HepG2 (cell line): ENCODE measurements at regions not wholly inside any gene's neighbourhood (a gene's known extent, or its start where the extent isn't known, plus 50 kb on each side); places are given as distances from the start of the nearest gene placed in this dataset.

Source experiments
- ATAC-seq: fragments of 200-7000 bp; cut with Tn5 transposase; 3 replicates; pipeline ENCODE4 v1.9.1; 2020; ENCODE audit warnings: mild to moderate bottlenecking, moderate library complexity
- BruUV-seq: library from RNA; stranded (reverse); fragments of 400-500 nt; replicated peaks from 2 replicates; lab custom pipeline; 2021; lab: Mats Ljungman, UMichigan
- CTCF ChIA-PET: fragments of 300-600 bp; formaldehyde crosslinking; extraction: SDS; loops from one replicate; lab custom pipeline; 2021; ENCODE audit warnings: low total read pairs, inconsistent platforms, low intra/inter-chr PET ratio; lab: Yijun Ruan, JAX
- POLR2A ChIA-PET: fragments of 350-600 bp; sonication (Branson Sonifier 250); formaldehyde crosslinking; loops from one replicate; lab custom pipeline; 2020; ENCODE audit warnings: antibody characterized with exemption, inconsistent platforms; lab: Yijun Ruan, JAX
- DNase-seq: peaks from one replicate; pipeline ENCODE4 v3.0.0-alpha.2; 2015; ENCODE audit warnings: low spot score
- FAIRE-seq: peaks from 3 replicates; lab custom pipeline; 2011; peaks lifted over from hg19 to GRCh38; lab: Jason Lieb, UNC
- H2AFZ ChIP-seq: one replicate; pipeline ENCODE4 v1.6.1; 2011; ENCODE audit warnings: low read length, inconsistent platforms
- H3K27ac ChIP-seq: fragments of 300-600 bp; 3 replicates; pipeline ENCODE4 v1.8.0; 2011; ENCODE audit warnings: mixed run types, mild to moderate bottlenecking, mixed read lengths, low read length, inconsistent platforms; ENCODE audit not compliant: insufficient read depth; ENCODE audit errors: extremely low read length
- H3K27me3 ChIP-seq, 2 experiments: fragments of 200-600 bp in 1 of 2; 2 replicates in 1 of 2; 3 replicates in 1 of 2; pipeline versions ENCODE4 v1.6.0 to v1.8.0; 2011; ENCODE audit warnings: low read length in 2 of 2, mild to moderate bottlenecking in 2 of 2, moderate library complexity in 2 of 2, inconsistent platforms in 1 of 2; ENCODE audit not compliant: insufficient read depth in 2 of 2, control insufficient read depth in 1 of 2
- H3K36me3 ChIP-seq, 2 experiments: fragments of 200-600 bp in 1 of 2; replicated peaks in 1 of 2; 2 replicates in 1 of 2; 3 replicates in 1 of 2; pipeline versions ENCODE4 v1.5.1 to v1.8.0; 2011; ENCODE audit warnings: low read length in 2 of 2, inconsistent platforms in 1 of 2; ENCODE audit not compliant: insufficient read depth in 2 of 2, control insufficient read depth in 1 of 2
- H3K4me1 ChIP-seq: 2 replicates; pipeline ENCODE4 v1.5.1; 2012; ENCODE audit warnings: low read length, inconsistent platforms; ENCODE audit not compliant: insufficient read depth
- H3K4me2 ChIP-seq: 2 replicates; pipeline ENCODE4 v1.6.0; 2011; ENCODE audit warnings: low read depth, low read length, inconsistent platforms
- H3K4me3 ChIP-seq, 3 experiments: fragments of 200-600 bp in 1 of 3; sonication (generic), shearing (Covaris generic) in 1 of 3; replicated peaks in 1 of 3; 2 replicates each; pipeline ENCODE4 v1.5.1; 2011 to 2016; ENCODE audit warnings: low read length in 3 of 3, inconsistent platforms in 2 of 3, low read depth in 2 of 3, mild to moderate bottlenecking in 2 of 3, control low read depth in 1 of 3, mixed read lengths in 1 of 3; ENCODE audit not compliant: insufficient read depth in 1 of 3
- H3K79me2 ChIP-seq: one replicate; pipeline ENCODE4 v1.6.1; 2011; ENCODE audit warnings: low read length, inconsistent platforms; ENCODE audit not compliant: insufficient read depth
- H3K9ac ChIP-seq: 2 replicates; pipeline ENCODE4 v1.6.0; 2011; ENCODE audit warnings: mild to moderate bottlenecking, low read depth, low read length, inconsistent platforms; ENCODE audit not compliant: insufficient read depth
- H3K9me3 ChIP-seq: 2 replicates; pipeline ENCODE4 v1.5.1; 2012; ENCODE audit warnings: mild to moderate bottlenecking, low read length
- H4K20me1 ChIP-seq: 2 replicates; pipeline ENCODE4 v1.6.0; 2011; ENCODE audit warnings: inconsistent platforms, mild to moderate bottlenecking, low read length, moderate library complexity; ENCODE audit not compliant: insufficient read depth
- CCAR2 ChIP-seq: fragments of 200-400 bp; formaldehyde crosslinking; optimal IDR thresholded peaks from 2 replicates; pipeline ENCODE3; 2018; ENCODE audit warnings: low read depth, mild to moderate bottlenecking, low read length, moderate library complexity
- GATAD1 ChIP-seq: IDR thresholded peaks from 2 replicates; pipeline ENCODE4 v1.6.1; 2016; ENCODE audit warnings: missing genetic modification reagents, missing compliant biosample characterization
- GLI4 ChIP-seq: sonication (generic); formaldehyde crosslinking; IDR thresholded peaks from 2 replicates; pipeline ENCODE4 v1.5.1; 2020; ENCODE audit warnings: missing genetic modification reagents, mild to moderate bottlenecking, moderate library complexity, borderline replicate concordance
- HBP1 ChIP-seq: IDR thresholded peaks from 2 replicates; pipeline ENCODE4 v1.6.1; 2016; ENCODE audit warnings: low read depth, control low read depth
- HMGA1 ChIP-seq: sonication (generic); formaldehyde crosslinking; conservative IDR thresholded peaks from 2 replicates; pipeline ENCODE4 v1.4.0; 2020; ENCODE audit warnings: missing genetic modification reagents
- HNF4G ChIP-seq, 2 experiments: sonication (generic) in 1 of 2; formaldehyde crosslinking in 1 of 2; IDR thresholded peaks; 2 replicates each; pipeline versions ENCODE4 v1.4.0 to v1.6.1; 2011 to 2020; ENCODE audit warnings: borderline replicate concordance in 2 of 2, low read depth in 2 of 2, mild to moderate bottlenecking in 2 of 2, low read length in 1 of 2, missing genetic modification reagents in 1 of 2, moderate library complexity in 1 of 2
- KLF11 ChIP-seq: IDR thresholded peaks from 2 replicates; pipeline ENCODE4 v1.6.1; 2016; ENCODE audit warnings: missing compliant biosample characterization
- SALL2 ChIP-seq: sonication (generic); formaldehyde crosslinking; IDR thresholded peaks from 2 replicates; pipeline ENCODE4 v1.8.1; 2023; ENCODE audit warnings: mild to moderate bottlenecking, missing genetic modification reagents, inconsistent platforms
- SRSF9 ChIP-seq: fragments of 200-400 bp; formaldehyde crosslinking; IDR thresholded peaks from 2 replicates; pipeline ENCODE4 v1.6.1; 2018; ENCODE audit warnings: borderline replicate concordance, mild to moderate bottlenecking, low read depth, low read length; ENCODE audit not compliant: insufficient read depth, poor library complexity, severe bottlenecking
- ZNF136 ChIP-seq: sonication (generic); formaldehyde crosslinking; IDR thresholded peaks from 2 replicates; pipeline ENCODE4 v1.8.1; 2022; ENCODE audit warnings: low read depth, mild to moderate bottlenecking, moderate library complexity, missing genetic modification reagents
- ZNF280B ChIP-seq: sonication (generic); formaldehyde crosslinking; IDR thresholded peaks from 2 replicates; pipeline ENCODE4 v1.5.0; 2020; ENCODE audit warnings: missing genetic modification reagents, mild to moderate bottlenecking, borderline replicate concordance
- ZNF333 ChIP-seq: sonication (generic); formaldehyde crosslinking; IDR thresholded peaks from 2 replicates; pipeline ENCODE4 v1.4.0; 2020; ENCODE audit warnings: mild to moderate bottlenecking, missing genetic modification reagents, borderline replicate concordance
- ZNF431 ChIP-seq: sonication (generic); formaldehyde crosslinking; IDR thresholded peaks from 2 replicates; pipeline ENCODE4 v1.9.0; 2022; ENCODE audit warnings: missing genetic modification reagents, low read depth, mild to moderate bottlenecking, borderline replicate concordance
- WGBS: methylation state at CpG from one replicate; pipeline ENCODE4 v1.1.6; 2017; ENCODE audit warnings: low lambda C conversion rate; 5-methylcytosine and 5-hydroxymethylcytosine counted together
- in situ Hi-C: cut with HindIII; loops from 2 replicates; pipeline ENCODE4 v1.10.0; 2017; ENCODE audit warnings: low pct_unique_long_range_greater_than_20kb; ENCODE audit not compliant: extremely low pct_ligation_motif_present
- intact Hi-C: fragments of 100-400 bp; cut with micrococcal nuclease; formaldehyde crosslinking; loops from one replicate; pipeline ENCODE4 v1.10.0; 2022; ENCODE audit not compliant: unreplicated experiment
- TF ChIP-seq, protein P1 (sequence below): sonication (generic); formaldehyde crosslinking; IDR thresholded peaks from 2 replicates; pipeline ENCODE4 v1.5.1; 2020; ENCODE audit warnings: missing genetic modification reagents, mild to moderate bottlenecking, borderline replicate concordance
- TF ChIP-seq, protein P2 (sequence below): sonication (generic); formaldehyde crosslinking; IDR thresholded peaks from 2 replicates; pipeline ENCODE4 v1.4.0; 2020; ENCODE audit warnings: mild to moderate bottlenecking, low read depth, missing genetic modification reagents
- TF ChIP-seq, protein P3 (sequence below): IDR thresholded peaks from 2 replicates; pipeline ENCODE4 v1.6.1; 2016; ENCODE audit warnings: low read depth, borderline replicate concordance

DNA sequence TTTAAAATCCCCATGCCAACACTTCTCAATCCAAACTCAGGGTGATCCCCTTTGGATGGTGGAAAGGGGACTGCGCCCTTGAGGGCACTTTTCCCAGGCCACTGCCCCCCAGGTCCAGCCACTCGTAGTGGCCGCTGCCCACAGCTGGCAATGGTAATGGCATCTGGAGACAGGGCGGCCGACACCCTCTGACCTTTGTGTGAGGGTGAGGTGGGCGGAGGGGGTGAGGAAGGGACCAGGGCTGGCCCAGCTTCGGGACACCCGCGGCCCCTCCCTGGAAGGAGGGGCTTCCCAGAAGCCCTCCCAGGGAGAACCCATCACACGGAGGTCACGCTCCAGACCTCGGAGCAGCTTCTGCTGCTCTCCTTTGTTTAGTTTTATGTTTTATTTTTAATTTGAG is 289.7 kb downstream of the FOXL1 start (continued):
- TF ChIP-seq, protein P1, sequence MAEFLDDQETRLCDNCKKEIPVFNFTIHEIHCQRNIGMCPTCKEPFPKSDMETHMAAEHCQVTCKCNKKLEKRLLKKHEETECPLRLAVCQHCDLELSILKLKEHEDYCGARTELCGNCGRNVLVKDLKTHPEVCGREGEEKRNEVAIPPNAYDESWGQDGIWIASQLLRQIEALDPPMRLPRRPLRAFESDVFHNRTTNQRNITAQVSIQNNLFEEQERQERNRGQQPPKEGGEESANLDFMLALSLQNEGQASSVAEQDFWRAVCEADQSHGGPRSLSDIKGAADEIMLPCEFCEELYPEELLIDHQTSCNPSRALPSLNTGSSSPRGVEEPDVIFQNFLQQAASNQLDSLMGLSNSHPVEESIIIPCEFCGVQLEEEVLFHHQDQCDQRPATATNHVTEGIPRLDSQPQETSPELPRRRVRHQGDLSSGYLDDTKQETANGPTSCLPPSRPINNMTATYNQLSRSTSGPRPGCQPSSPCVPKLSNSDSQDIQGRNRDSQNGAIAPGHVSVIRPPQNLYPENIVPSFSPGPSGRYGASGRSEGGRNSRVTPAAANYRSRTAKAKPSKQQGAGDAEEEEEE (CRISPR knock-in tag), result no peak
- TF ChIP-seq SRSF9 (no peak), ZNF333 (CRISPR knock-in tag) (no peak), HNF4G (IDR thresholded peaks at IDR 0.05; ENCODE audit: borderline replicate concordance, low read depth, low read length) (no peak), HNF4G (CRISPR knock-in tag; IDR thresholded peaks at IDR 0.05; ENCODE audit: borderline replicate concordance, low read depth) (no peak), HBP1 (CRISPR knock-in tag) (no peak)
- TF ChIP-seq, protein P2, sequence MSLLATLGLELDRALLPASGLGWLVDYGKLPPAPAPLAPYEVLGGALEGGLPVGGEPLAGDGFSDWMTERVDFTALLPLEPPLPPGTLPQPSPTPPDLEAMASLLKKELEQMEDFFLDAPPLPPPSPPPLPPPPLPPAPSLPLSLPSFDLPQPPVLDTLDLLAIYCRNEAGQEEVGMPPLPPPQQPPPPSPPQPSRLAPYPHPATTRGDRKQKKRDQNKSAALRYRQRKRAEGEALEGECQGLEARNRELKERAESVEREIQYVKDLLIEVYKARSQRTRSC (CRISPR knock-in tag), result no peak
- TF ChIP-seq, all 625 proteins: peak for 0

DNA sequence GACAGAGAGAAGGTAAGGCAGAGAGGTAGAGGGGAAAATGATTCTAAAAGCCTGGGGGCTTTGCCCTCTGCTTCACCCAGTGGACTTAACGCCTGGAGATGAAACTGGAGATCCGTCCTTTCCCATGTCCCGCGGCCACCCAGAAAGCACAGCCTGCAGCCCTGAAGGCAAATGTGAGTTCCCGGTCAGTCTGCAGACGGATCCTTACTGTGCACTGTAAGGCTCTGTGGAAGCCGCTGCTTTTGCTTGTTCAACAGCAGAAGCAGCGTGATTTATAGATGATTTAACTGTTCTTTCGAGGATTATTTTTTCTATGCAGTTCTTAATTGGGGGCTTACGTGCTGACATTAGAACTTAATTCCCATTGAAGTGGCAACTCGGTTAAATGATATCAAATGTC is 290.4 kb downstream of the FOXL1 start:
- 23% methylated on average over 11 of the region's 11 CpGs for WGBS
- ATAC-seq (no peak), DNase-seq (no peak), FAIRE-seq (no peak)
- Histone ChIP-seq H3K36me3 (no peaks in the 10 kb centered on the region), H3K9me3 (no peaks in the 10 kb centered on the region), H3K79me2 (no peaks in the 10 kb centered on the region), H3K27ac (no peak overlapping the region), H3K27me3 (peaks cover 7 to 54% of the 10 kb centered on the region in 2 experiments), H3K9ac (no peak overlapping the region), H2AFZ (no peak overlapping the region), H3K4me1 (no peaks in the 10 kb centered on the region), H3K4me2 (no peak overlapping the region), H4K20me1 (no peaks in the 10 kb centered on the region), H3K4me3 (no peak overlapping the region)
- BruUV-seq, result no TSS peak
- in situ Hi-C loops (no loop called here), intact Hi-C loops (no loop called here)
- ChIA-PET CTCF (no interaction called here), POLR2A (no interaction called here)
- TF ChIP-seq GATAD1 (no peak), ZNF280B (CRISPR knock-in tag) (no peak), ZNF431 (CRISPR knock-in tag) (no peak), CCAR2 (no peak), HMGA1 (CRISPR knock-in tag) (no peak), SALL2 (CRISPR knock-in tag) (no peak), GLI4 (no peak), ZNF136 (CRISPR knock-in tag) (no peak), KLF11 (CRISPR knock-in tag) (no peak)
- TF ChIP-seq, protein P3, sequence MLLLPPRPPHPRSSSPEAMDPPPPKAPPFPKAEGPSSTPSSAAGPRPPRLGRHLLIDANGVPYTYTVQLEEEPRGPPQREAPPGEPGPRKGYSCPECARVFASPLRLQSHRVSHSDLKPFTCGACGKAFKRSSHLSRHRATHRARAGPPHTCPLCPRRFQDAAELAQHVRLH (CRISPR knock-in tag), result no peak
